AG20443 (cell line): ENCODE measurements at regions not wholly inside any gene's neighbourhood (a gene's known extent, or its start where the extent isn't known, plus 50 kb on each side); places are given as distances from the start of the nearest gene placed in this dataset.
"Not testable (repeated sequence)": the region's sequence is repeated elsewhere in the genome, so short reads cannot be mapped to it uniquely, and the experiment has no call there.

Experiments
- DNase-seq: peaks from one replicate; pipeline ENCODE4 v3.0.0; 2012; ENCODE audit warnings: low spot score, mixed read lengths

DNA sequence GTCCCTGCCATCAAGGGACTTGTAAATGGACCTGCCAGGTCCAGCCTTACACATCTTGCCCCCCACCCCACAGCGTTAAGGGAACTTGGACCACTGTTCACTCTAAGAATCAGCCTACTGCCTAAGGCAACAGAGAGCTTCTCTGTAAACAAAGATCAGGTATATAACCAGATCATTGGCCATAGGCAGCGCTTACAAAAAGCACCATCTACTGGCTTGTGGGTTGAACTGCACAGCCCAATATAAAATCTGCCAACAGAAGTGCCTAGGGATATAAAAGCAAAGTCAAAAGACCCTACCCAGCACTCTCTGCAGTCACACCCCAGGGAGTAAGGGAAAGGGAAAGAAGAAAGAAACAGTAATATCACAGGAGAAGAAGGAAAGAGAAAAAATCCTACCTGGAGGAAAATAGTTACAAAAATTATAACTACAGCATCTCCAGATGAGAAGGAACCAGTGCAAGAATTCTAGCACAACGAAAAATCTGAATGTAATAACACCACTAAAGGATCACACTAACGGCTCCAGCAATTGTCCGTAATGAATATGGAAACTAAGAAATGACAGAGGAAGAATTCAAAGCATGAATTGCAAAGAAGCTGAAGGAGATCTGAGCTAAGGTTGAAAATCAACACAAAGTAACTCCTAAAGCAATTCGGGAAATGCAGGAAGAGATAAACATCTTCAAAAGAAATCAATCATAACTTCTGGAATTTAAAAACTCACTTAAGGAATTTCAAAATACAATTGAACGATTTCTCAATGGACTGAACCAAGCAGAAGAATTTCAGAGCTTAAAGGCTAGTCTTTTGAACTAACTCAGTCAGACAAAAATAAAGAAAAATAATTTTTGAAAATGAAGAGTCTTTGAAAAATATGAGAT is 95.2 kb upstream of the PCED1B start:
- peak; percentile 58 for DNase-seq

DNA sequence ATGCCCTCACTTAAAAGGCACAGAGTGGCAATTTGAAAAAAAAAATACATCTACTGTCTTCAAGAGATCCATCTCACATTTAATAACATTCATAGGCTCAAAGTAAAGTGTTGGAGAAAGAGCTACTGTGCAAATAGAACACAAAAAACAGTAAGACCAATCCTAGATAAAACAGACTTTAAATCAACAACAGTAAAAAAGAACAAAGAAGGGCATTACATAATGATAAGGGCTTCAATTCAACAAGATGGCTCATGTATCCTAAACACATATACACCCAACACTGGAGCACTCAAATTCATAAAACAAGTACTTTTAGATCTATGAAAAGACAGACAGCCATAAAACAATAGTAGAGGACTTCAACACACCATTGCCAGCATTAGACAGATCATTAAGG is 93.6 kb upstream of the PCED1B start:
- no peak for DNase-seq

DNA sequence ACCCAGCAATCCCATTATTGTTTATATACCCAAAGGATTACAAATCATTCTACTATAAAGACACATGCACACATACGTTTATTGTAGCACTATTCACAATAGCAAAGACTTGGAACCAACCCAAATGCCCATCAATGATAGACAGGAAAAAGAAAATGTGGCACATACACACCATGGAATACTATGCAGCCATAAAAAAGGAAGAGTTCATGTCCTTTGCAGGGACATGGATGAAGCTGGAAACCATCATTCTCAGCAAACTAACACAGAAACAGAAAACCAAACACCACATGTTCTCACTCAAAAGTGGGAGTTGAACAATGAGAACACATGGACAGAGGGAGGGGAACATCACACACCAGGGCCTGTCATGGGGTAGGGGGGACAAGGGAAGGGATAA is 91.3 kb upstream of the PCED1B start:
- not testable (repeated sequence) for DNase-seq

DNA sequence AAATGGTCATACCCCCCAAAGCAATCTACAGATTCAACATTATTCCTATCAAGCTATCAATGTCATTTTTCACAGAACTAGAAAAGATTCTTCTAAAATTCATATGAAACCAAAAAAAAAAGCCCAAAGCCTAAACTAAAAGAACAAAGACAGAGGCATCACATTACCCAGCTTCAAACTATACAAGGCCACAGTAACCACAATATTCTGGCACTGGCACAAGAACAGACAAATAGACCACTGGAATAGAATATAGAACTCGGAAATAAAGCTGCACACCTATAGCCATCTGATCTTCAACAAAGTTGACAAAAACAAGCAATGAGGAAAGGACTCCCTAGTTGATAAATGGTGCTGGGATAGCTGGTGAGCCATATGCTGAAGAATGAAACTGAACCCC is 89.2 kb upstream of the PCED1B start:
- no peak for DNase-seq

DNA sequence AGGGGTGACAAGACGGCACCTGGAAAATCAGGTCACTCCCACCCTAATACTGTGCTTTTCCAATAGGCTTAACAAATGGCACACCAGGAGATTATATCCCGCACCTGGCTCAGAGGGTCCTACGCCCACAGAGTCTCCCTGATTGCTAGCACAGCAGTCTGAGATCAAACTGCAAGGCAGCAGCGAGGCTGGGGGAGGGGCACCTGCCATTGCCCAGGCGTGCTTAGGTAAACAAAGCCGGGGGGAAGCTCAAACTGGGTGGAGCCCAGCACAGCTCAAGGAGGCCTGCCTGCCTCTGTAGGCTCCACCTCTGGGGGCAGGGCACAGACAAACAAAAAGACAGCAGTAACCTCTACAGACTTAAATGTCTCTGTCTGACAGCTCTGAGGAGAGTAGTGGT is 87.4 kb upstream of the PCED1B start:
- DNase-seq, result not testable (repeated sequence)

DNA sequence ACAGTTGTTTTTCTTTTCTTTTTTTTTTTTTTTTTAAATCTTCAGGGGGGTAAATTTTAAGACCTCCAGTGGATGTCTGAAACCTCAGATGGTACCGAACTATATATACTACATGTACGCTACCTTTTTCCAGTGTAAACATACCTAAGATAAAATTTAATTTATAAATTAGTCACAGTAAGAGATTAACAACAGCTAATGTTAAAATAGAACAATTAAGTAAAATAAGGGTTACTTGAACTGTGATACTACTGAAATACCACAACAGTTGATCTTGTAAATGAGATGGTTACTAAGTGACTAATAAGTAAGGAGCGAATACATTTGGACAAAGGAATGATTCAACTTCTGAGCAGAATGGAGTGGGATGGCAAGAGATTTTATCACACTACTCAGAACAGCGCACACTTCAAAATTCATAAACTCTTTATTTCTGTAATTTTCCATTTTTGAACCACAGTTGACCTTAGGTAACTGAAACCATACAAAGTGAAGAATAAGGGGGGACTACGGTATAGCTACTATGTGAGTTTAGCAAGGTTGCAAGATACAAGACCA is 80.5 kb upstream of the PCED1B start:
- peak; percentile 72 for DNase-seq

DNA sequence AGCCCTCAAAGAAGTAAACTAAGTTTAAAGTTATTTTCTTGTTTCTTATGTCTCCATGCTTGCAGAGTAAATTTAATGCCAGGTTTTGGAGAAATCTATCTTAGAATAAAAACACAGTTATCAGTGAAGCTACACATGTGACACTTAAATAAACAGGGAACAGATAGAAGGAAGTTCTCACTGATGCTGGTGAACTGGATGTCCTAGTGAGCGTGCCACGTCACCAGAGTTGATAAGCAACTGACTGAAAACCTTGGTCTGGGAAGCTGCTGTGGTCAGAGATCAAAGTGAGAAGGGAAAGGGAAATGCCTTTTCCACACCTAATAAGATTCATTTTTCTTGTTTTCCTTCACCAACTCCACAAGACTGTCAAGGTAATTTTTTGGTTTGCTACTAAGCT is 74.8 kb upstream of the PCED1B start:
- DNase-seq, result no peak

DNA sequence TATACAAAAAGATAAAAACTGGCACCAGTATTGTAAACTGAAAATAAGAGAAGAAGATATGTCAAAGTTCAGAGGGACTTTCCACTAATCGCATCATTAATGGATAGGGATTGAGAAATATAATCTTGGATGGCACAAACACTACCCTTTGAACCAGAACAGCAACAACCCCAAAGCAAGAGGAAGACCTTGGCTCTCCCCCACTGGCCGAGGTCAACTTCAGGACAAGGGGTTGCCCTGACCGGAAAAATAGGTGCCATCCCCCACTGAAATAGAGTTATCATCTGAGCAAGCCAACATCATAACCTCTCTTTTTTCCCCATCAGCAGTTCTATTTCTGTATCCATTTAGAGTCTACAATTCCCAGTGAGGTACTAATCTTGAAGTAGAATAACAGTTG is 72.4 kb upstream of the PCED1B start:
- DNase-seq, result no peak

DNA sequence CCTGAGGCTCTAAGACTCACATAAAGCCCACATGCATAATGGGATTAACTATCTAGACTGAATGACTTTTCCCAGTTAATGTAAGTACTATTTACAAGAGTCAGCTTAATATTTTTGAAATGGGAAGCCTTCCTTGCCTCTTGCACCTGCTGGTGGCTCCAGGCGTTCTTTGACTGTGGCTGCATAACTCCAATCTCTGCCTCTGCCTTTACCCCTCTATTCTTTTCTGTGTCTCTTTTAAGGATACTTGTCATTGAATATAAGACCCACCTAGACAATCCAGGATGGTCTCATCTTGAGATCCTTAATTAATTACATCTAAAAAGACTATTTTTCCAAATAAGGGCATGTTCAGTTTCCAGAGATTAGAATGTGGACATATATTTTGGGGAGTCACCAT is 66.9 kb upstream of the PCED1B start:
- DNase-seq, result no peak

DNA sequence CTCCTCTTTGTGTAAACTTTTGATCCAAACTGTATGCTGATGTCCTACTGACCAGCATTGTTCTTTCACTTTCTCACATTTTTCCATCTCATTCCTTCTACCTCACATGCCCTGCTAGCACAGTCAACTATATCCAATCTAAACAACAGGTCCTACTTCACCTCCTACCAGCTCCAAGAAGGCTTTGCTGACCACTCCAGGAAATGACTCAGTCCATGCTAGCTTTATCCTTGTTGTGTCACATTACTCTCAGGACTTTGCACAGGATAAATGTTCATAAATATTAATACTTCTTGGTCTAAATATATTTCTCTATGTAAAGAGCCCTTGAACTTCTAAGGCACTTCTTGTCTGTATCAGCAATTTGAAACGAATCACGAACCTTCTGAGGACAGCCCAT is 64.9 kb upstream of the PCED1B start:
- DNase-seq, result peak; percentile 65

DNA sequence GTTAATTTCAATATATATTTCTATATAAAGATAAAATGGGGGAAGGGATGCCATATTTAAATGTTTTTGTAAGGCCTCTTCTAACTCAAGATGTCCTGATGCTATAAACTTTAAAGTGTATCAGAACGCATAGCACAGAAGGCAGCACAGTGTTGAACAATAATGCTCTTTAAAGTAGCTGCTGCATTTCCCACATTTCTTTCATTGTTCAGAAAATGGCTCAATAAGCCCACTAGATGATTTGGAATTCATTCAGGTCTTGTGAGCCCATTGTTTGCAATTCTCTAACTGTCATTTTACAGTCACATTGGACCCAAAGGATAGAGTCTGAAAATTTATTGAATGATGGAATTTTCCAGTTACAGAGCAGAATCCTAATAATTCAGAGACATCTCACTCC is 64.0 kb upstream of the PCED1B start:
- no peak for DNase-seq

DNA sequence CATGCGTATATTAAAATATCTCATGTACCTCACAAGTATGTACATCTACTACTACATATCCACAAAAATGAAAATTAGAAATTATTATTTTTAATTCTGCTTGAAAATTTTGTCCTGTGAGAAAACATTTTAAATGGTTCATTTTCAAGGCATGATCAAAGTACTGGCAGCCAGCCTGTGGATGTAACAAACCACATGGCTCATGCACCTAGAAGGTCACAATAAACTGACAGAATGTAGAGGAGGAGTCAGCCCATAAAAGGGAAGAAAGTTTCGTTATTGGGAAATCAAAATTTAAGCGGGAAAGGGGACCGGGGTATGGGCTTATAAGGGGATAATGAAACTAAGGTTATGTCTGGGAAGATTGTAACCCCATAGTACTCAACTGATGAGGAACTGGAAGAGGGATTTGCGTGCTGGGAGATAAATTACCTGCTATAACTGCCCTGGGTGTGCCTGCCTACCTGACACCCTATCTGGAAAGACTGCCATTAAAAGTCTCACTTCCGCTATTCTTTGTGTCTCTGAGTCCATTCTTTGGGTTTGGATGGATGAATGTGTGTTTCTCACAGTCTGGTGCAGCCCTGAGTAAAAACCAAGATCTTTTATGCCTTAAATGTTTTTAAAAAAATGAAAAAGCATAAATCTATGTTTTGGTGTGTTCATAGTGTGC is 62.2 kb upstream of the PCED1B start:
- no peak for DNase-seq

DNA sequence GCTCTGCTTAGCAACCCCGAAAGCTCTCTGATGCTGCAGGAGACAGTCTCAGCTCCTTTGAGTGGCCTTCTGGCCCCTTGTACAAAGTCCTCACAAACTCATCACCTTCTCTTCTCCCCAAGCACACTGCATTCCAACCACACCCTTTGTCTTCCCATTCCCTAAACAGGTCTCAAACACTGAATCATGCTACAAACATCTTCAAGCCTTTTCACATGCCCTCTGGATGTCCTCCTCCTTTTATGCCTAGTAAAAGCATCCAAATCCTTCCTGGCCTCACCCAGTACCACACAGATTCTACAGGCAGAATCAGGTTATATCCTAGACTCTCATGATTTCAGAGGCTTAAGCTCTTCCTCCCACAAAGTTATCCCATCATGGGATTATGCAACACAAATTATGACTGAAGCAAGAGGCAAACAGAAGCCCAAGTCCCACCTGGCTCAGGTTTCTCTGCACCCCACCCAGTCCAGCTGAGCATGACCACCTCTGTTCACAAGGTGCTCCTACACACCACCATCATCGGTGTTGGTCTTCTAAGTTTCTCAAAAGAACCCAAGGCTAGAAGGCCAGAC is 61.4 kb upstream of the PCED1B start:
- peak; percentile 49 for DNase-seq

DNA sequence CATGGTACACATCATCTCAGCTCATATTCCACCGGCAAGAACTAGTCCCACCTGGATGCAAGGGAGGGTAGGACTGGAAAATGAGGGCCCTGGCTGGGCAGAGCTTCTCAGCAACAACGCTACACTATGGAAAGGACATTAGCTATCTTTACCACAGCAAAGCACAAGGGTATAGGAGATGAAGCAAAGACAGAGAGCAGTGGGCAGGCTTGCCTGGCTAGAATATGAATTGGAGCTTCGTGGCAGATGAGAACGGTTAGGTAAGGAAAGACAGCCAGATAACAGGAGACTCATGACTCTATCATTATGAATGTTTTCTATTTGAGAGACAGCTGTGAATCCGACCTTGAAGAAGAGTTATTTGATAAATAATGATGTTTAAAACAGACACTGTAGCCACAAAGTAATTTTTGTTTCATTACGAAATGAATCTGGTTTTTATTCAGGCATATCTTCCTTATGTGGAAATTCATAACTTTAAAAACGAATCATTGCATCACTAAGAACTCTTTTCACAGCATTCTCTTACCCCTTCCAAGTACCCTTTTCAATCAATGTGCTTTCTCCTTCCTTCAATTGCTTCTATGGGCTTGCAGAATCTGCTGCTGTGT is 59.1 kb upstream of the PCED1B start:
- DNase-seq, result no peak

DNA sequence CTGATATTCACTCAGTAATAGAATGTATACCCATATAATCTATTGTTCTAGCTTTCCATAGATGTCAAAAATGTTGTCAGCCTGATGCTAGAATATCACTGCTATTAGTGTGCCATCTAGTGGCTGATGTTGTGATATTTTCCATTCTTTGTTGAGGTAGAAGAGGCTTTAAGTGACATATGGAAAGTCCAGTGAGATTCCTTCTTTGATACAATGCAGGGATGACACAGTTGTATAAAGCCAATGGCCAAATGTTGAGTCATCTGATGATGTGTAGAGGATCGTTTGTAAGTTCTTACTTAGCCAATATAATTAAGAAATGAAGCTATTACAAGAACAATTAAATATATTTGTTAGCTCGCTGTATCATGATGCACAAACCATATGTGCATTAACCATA is 58.1 kb upstream of the PCED1B start:
- DNase-seq, result peak; percentile 50

DNA sequence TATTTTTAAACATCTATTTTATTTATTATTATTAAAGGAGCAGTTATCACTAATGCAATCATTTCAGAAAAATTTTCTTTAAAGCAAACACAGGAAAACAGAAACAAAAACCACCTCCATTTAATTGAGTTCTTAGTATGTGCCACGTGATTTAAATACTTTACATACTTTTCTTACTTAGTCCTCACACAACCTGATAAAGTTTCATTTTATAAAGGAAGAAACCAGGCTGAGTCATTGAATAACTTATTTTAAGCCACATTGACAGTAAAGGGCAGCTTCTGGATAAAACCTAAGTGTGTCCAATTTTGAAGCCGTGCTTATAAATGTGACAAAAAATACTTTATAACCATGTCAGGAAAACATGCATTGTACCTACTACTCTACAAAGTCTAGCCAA is 57.1 kb upstream of the PCED1B start:
- peak; percentile 29 for DNase-seq

DNA sequence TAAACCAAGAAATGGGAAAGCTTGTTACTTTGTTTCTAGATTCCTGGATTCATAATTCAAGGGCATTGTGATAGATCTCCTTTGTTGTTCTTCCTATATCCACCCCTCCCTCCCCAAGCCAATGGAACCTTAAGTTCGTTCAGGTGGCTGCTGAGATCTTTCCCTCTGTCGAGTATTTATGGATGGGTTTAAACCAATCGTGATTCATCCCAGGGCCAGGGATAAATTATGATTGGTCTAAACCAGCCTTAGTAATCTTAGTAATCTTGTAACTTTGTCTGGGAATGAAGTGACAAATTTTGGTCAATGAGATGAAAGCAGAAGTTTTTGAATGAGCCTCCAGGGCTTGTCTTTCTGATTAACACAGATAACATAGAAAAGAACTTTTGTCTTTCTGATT is 56.1 kb upstream of the PCED1B start:
- DNase-seq, result no peak

DNA sequence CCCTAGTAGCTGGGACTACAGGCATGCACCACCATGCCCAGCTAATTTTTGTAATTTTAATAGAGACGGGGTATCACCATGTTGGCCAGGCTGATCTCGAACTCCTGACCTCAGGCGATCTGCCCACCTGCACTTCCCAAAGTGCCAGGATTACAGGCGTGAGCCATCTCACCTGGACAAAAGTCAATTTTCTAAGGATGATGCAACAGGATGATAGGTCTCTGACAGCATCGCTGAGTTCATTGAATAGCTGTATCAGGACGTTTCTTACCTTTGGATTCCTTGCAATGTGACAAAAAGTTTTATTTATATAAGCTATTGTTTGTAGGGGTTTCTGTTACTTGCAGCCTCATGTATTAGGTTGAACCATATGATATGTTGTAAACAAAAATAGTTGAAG is 55.5 kb upstream of the PCED1B start:
- DNase-seq, result no peak

DNA sequence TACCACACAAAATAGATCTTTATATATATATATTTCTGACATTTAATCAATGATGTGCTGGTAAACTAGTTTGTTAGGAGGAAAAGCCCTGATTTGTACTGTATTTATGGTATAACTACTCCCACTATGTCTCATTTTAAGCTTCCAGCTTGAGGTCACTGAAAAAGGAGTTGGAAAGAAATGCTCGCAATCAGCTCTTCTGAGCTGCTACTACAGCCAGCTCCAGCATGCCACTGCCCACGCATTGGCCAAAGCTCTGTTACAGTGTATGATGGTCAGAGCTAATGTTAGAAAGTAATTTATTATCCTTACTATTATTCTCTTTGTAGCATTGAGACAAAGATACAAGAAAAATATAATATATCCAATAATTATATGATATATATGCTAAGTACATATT is 55.0 kb upstream of the PCED1B start:
- DNase-seq, result peak; percentile 16

DNA sequence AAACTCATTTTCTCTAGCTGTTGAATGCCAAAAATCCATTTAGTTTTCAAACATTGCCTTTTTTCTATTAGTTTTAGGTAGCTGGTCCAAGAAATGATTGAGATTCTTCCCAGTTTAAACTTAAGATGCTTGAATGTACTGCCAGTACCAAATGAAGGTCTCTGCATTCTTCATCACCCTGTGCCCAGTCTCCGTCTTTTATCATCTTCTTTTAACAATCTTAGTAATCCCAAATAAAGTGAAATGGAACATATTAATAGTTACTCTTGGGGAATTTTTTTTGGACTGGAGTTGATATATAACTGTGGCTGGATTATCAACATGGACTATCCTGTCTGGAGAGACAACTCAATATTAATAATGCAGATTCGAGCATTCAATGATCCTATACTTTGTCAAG is 54.1 kb upstream of the PCED1B start:
- no peak for DNase-seq

DNA sequence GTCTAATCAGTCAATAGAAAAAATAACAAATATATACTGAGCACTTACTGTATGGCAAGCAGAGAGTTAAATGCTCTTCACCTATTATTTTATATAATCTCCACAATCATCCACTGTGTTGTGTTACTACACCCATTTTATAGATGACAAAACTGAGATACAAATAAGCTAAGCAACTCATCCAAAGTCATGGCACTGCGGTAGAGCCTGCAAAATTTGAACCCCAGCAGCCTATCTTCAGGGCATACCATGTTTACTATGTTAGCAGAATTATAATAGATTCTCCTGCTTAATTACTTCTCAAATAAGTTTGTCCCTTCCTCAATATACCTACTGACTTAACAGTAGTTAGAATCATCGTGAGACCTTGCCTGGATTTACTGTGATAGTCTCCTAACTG is 53.6 kb upstream of the PCED1B start:
- DNase-seq, result no peak

DNA sequence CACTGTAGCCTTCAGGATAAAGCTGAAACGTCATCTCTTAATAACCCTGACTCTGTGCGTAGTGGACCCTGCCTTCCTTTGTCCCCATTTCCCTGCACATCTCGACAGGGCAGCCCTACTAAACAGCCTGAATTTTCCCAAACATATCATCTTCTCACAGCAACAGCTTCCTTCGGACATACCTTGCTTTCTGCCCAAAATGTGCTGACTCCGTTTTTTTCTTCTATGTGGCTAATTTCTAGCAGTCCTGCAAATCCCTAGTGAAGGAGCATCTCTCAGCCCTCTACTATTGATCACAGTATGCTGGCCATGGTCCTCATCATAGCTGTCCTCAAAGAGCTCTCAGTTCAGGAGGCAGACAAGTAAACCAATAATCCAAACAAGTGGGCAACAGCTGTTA is 53.1 kb upstream of the PCED1B start:
- no peak for DNase-seq
